ENCODE measurements at regions not wholly inside any gene's neighbourhood (a gene's known extent, or its start where the extent isn't known, plus 50 kb on each side); places are given as distances from the start of the nearest gene placed in this dataset.

GRCh38 chr5:89036166-89036565, 153.2 kb upstream of the MEF2C start:
- Histone ChIP-seq H4K20me1 (ENCODE audit: insufficient read depth, poor library complexity, severe bottlenecking) (no peaks in the 10 kb centered on the region), H3K4me2 (no peak overlapping the region), H3K9me2 (replicated peaks; ENCODE audit: insufficient read depth) (no peaks in the 10 kb centered on the region), H3K27me3 (no peaks in the 10 kb centered on the region), H3K36me3 (replicated peaks; ENCODE audit: insufficient read depth, low read depth) (no peaks in the 10 kb centered on the region), H3K27ac (no peak overlapping the region), H3K79me2 (no peaks in the 10 kb centered on the region), H3K4me3 (no peak overlapping the region), H3K9me3 (ENCODE audit: low read depth) (no peaks in the 10 kb centered on the region), H3K4me1 (ENCODE audit: insufficient read depth) (no peaks in the 10 kb centered on the region), H2AFZ (no peak overlapping the region)
- WGBS (ENCODE audit: low lambda C conversion rate, missing lambda C conversion rate), result 91% methylated on average over 6 of the region's 6 CpGs
- TF ChIP-seq EZH2 (IDR thresholded peaks at IDR 0.05; ENCODE audit: borderline replicate concordance), result no peak
- TF ChIP-seq EZH2phosphoT487 (IDR thresholded peaks at IDR 0.05; ENCODE audit: low read depth, severe bottlenecking, unreplicated experiment), result no peak
- no peak for TF ChIP-seq CTCF (IDR thresholded peaks at IDR 0.05; ENCODE audit: poor library complexity)
- no peak for DNase-seq (ENCODE audit: low spot score)

- 93% methylated on average over 2 of the region's 2 CpGs for WGBS (ENCODE audit: low lambda C conversion rate, missing lambda C conversion rate)
- no peaks in the 10 kb centered on the region for H3K4me1 ChIP-seq (ENCODE audit: insufficient read depth)
- H3K9me3 ChIP-seq (ENCODE audit: low read depth), result no peaks in the 10 kb centered on the region
- H3K27ac ChIP-seq, result no peak overlapping the region
- DNase-seq (ENCODE audit: low spot score), result no peak
- H4K20me1 ChIP-seq (ENCODE audit: insufficient read depth, poor library complexity, severe bottlenecking), result no peaks in the 10 kb centered on the region
- H2AFZ ChIP-seq, result no peak overlapping the region
- no peaks in the 10 kb centered on the region for H3K9me2 ChIP-seq (replicated peaks; ENCODE audit: insufficient read depth)
- H3K36me3 ChIP-seq (replicated peaks; ENCODE audit: insufficient read depth, low read depth), result no peaks in the 10 kb centered on the region
- H3K4me3 ChIP-seq, result no peak overlapping the region
- H3K79me2 ChIP-seq, result no peaks in the 10 kb centered on the region
- no peak overlapping the region for H3K4me2 ChIP-seq
- TF ChIP-seq CTCF (IDR thresholded peaks at IDR 0.05; ENCODE audit: poor library complexity) (no peak), EZH2 (IDR thresholded peaks at IDR 0.05; ENCODE audit: borderline replicate concordance) (no peak), EZH2phosphoT487 (IDR thresholded peaks at IDR 0.05; ENCODE audit: low read depth, severe bottlenecking, unreplicated experiment) (no peak)
- H3K27me3 ChIP-seq, result no peaks in the 10 kb centered on the region
Observed at GRCh38 chr5:89034588-89034987, 151.6 kb upstream of the MEF2C start.

GRCh38 chr5:89030798-89031197, 147.8 kb upstream of the MEF2C start:
- Histone ChIP-seq H3K4me2 (no peak overlapping the region), H3K27me3 (no peaks in the 10 kb centered on the region), H3K27ac (no peak overlapping the region), H3K9me3 (ENCODE audit: low read depth) (no peaks in the 10 kb centered on the region), H3K4me3 (no peak overlapping the region), H2AFZ (no peak overlapping the region), H3K79me2 (no peaks in the 10 kb centered on the region), H3K9me2 (replicated peaks; ENCODE audit: insufficient read depth) (no peaks in the 10 kb centered on the region), H4K20me1 (ENCODE audit: insufficient read depth, poor library complexity, severe bottlenecking) (no peaks in the 10 kb centered on the region), H3K36me3 (replicated peaks; ENCODE audit: insufficient read depth, low read depth) (no peaks in the 10 kb centered on the region), H3K4me1 (ENCODE audit: insufficient read depth) (no peaks in the 10 kb centered on the region)
- TF ChIP-seq CTCF (IDR thresholded peaks at IDR 0.05; ENCODE audit: poor library complexity), result no peak
- TF ChIP-seq EZH2phosphoT487 (IDR thresholded peaks at IDR 0.05; ENCODE audit: low read depth, severe bottlenecking, unreplicated experiment), result no peak
- no peak for TF ChIP-seq EZH2 (IDR thresholded peaks at IDR 0.05; ENCODE audit: borderline replicate concordance)
- DNase-seq (ENCODE audit: low spot score), result no peak
- 97% methylated on average over 3 of the region's 3 CpGs for WGBS (ENCODE audit: low lambda C conversion rate, missing lambda C conversion rate)
